T-cell (primary cell): ENCODE measurements at regions not wholly inside any gene's neighbourhood (a gene's known extent, or its start where the extent isn't known, plus 50 kb on each side); places are given as distances from the start of the nearest gene placed in this dataset.

ENCODE experiments used
- ATAC-seq, 4 experiments: fragments of 200-7000 bp in 3 of 4; fragments of 150-1000 bp in 1 of 4; cut with Tn5 transposase; replicated peaks in 1 of 4; 1 replicate in 3 of 4; 2 replicates in 1 of 4; pipeline ENCODE4 v1.10.0; 2021; ENCODE audit warnings: moderate library complexity in 3 of 4, mild to moderate bottlenecking in 2 of 4, moderate number of reproducible peaks in 1 of 4
- CTCF ChIA-PET, 2 donors: fragments of 300-600 bp; sonication (Branson Sonifier 250); formaldehyde crosslinking; loops; one replicate each; lab custom pipeline; 2022; ENCODE audit warnings: antibody characterized with exemption in 2 of 2; lab: Charles Lee
- POLR2A ChIA-PET, 2 donors: fragments of 300-600 bp; sonication (Branson Sonifier 250); formaldehyde crosslinking; loops; one replicate each; lab custom pipeline; 2022; ENCODE audit warnings: antibody characterized with exemption in 2 of 2; lab: Charles Lee
- DNase-seq, 35 experiments: peaks; one replicate each; pipeline versions ENCODE4 v3.0.0 to v3.0.0-alpha.2; 2013 to 2023
- H3K27ac ChIP-seq: one replicate; pipeline ENCODE4 v1.5.1; 2013; ENCODE audit warnings: low read length
- H3K27me3 ChIP-seq, 2 experiments: replicated peaks in 1 of 2; 1 replicate in 1 of 2; 2 replicates in 1 of 2; pipeline versions ENCODE4 v1.6.1 to v1.7.0; 2013; ENCODE audit warnings: low read length in 1 of 2, mixed read lengths in 1 of 2; ENCODE audit not compliant: control insufficient read depth in 2 of 2, insufficient read depth in 2 of 2; ENCODE audit errors: extremely low read depth in 1 of 2
- H3K36me3 ChIP-seq, 2 donors: 1 replicate in 1 of 2; 2 replicates in 1 of 2; pipeline versions ENCODE4 v1.6.1 to v1.7.0; 2013; ENCODE audit warnings: low read length in 1 of 2; ENCODE audit not compliant: control insufficient read depth in 2 of 2, insufficient read depth in 1 of 2; ENCODE audit errors: extremely low read depth in 1 of 2
- H3K4me1 ChIP-seq, 2 experiments: 1 replicate in 1 of 2; 2 replicates in 1 of 2; pipeline versions ENCODE4 v1.6.1 to v1.7.0; 2013; ENCODE audit warnings: low read length in 2 of 2, mixed read lengths in 1 of 2; ENCODE audit not compliant: insufficient read depth in 2 of 2, control insufficient read depth in 1 of 2; ENCODE audit errors: extremely low read depth in 1 of 2
- H3K4me3 ChIP-seq, 2 donors: 1 replicate in 1 of 2; 2 replicates in 1 of 2; pipeline versions ENCODE4 v1.5.1 to v1.7.0; 2013; ENCODE audit warnings: mild to moderate bottlenecking in 2 of 2, low read length in 1 of 2, moderate library complexity in 1 of 2; ENCODE audit not compliant: control insufficient read depth in 1 of 2; ENCODE audit errors: extremely low read depth in 1 of 2
- H3K9me3 ChIP-seq: 2 replicates; pipeline ENCODE4 v1.7.0; 2013
- H3K27ac Mint-ChIP-seq, 2 donors: one replicate each; pipeline ENCODE4 v1.8.0; 2020 to 2021; ENCODE audit warnings: mild to moderate bottlenecking in 2 of 2, mixed read lengths in 2 of 2
- H3K27me3 Mint-ChIP-seq, 2 donors: one replicate each; pipeline ENCODE4 v1.8.0; 2021 to 2022; ENCODE audit warnings: mixed read lengths in 2 of 2
- H3K36me3 Mint-ChIP-seq: one replicate; pipeline ENCODE4 v1.8.0; 2021; ENCODE audit warnings: mixed read lengths
- H3K4me1 Mint-ChIP-seq, 3 donors: one replicate each; pipeline ENCODE4 v1.8.0; 2020 to 2022; ENCODE audit warnings: mixed read lengths in 3 of 3, mild to moderate bottlenecking in 1 of 3
- H3K4me3 Mint-ChIP-seq, 3 donors: one replicate each; pipeline ENCODE4 v1.8.0; 2020 to 2022; ENCODE audit warnings: mild to moderate bottlenecking in 3 of 3, mixed read lengths in 3 of 3, moderate library complexity in 3 of 3
- H3K9me3 Mint-ChIP-seq, 3 donors: one replicate each; pipeline ENCODE4 v1.8.0; 2020 to 2022; ENCODE audit warnings: mixed read lengths in 3 of 3
- WGBS: methylation state at CpG from one replicate; pipeline ENCODE4 v1.1.5; 2013; ENCODE audit warnings: missing lambda C conversion rate; ENCODE audit not compliant: insufficient coverage; 5-methylcytosine and 5-hydroxymethylcytosine counted together

DNA sequence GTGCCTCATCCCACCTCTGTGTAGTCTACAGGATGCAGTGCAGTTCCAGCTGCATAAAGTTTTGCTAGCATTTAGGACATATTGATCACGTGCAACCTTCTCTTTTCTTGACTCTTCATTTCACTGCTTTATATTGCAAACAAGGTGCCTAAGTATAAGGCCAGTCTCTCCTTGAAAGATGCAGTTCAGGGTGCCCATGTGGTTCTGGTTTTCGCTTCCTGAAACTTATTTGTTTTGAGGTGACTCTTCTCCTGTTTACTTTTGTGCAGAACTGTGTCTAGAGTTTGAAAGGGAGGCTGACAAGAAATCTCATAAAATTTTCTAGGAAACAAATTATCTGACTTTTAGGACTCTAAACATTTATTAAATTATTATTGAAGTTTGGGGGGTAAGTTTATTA is 189.9 kb downstream of the UBE2E3 start:
- Histone ChIP-seq H3K4me1 (peaks cover 13 to 16% of the 10 kb centered on the region in 2 experiments), H3K27ac (peak overlapping the region; percentile 43), H3K27me3 (no peaks in the 10 kb centered on the region), H3K36me3 (no peaks in the 10 kb centered on the region), H3K9me3 (no peaks in the 10 kb centered on the region), H3K4me3 (no peak overlapping the region)
- CTCF ChIA-PET: interaction anchor here in 1 of 2 donors (0.8 kb wide), 1 partner anchor 8 kb away, joined by 3 read pairs; no protein-coding TSS in a partner anchor
- no CpG with 5 or more reads among the region's 2 CpGs for WGBS
- H3K9me3 Mint-ChIP-seq: peaks cover 8 to 26% (median 14%) of the 10 kb centered on the region in 3 donors
- peak overlapping the region; percentile 79 to 90 for H3K27ac Mint-ChIP-seq
- no peak for DNase-seq
- peaks cover 34% of the 10 kb centered on the region for H3K36me3 Mint-ChIP-seq
- POLR2A ChIA-PET: interaction anchor here in 1 of 2 donors (1.1 kb wide), 1 partner anchor 39 kb away, joined by 4 read pairs; no protein-coding TSS in a partner anchor
- ATAC-seq: peak in 2 of 4 experiments; percentile 33 to 53
- peak overlapping the region; percentile 8 to 39 (median 17) for H3K4me3 Mint-ChIP-seq
- no peaks in the 10 kb centered on the region for H3K27me3 Mint-ChIP-seq
- peaks cover 47 to 57% (median 52%) of the 10 kb centered on the region in 3 donors for H3K4me1 Mint-ChIP-seq

DNA sequence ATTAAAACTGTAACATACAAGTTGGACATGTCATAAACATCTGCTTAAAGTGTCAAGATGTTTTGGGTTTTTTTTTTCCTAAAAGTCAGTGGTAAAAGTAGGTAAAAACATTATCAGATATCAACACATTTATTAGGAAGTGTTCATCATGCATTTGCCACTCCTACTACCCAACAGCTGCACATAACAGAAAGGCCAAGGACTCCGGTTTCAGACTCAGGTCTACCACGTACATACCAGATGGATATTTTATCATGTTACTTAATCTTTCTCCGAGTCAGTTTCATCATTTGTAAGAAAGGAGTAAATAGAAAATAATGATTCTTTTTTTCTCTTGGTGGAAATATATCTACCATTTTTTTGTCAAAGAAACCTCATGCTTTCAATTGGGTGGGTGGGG is 192.3 kb downstream of the UBE2E3 start:
- Histone ChIP-seq H3K27ac (no peak overlapping the region), H3K4me1 (peaks cover 4 to 19% of the 10 kb centered on the region in 2 experiments), H3K36me3 (no peaks in the 10 kb centered on the region), H3K9me3 (no peaks in the 10 kb centered on the region), H3K4me3 (no peak overlapping the region), H3K27me3 (no peaks in the 10 kb centered on the region)
- ChIA-PET CTCF (no interaction called here), POLR2A (interaction anchor here in 1 of 2 donors (0.6 kb wide), 1 partner anchor 47 kb away, joined by 3 read pairs; no protein-coding TSS in a partner anchor)
- ATAC-seq (no peak), DNase-seq (no peak)
- Mint-ChIP-seq H3K36me3 (peaks cover 14% of the 10 kb centered on the region), H3K4me3 (no peak overlapping the region), H3K4me1 (peaks cover 44 to 61% (median 54%) of the 10 kb centered on the region in 3 donors), H3K27ac (peak overlapping the region; percentile 16 to 66), H3K9me3 (peaks cover 1 to 13% (median 5%) of the 10 kb centered on the region in 3 donors), H3K27me3 (no peaks in the 10 kb centered on the region)
- WGBS: no CpG with 5 or more reads among the region's 3 CpGs

DNA sequence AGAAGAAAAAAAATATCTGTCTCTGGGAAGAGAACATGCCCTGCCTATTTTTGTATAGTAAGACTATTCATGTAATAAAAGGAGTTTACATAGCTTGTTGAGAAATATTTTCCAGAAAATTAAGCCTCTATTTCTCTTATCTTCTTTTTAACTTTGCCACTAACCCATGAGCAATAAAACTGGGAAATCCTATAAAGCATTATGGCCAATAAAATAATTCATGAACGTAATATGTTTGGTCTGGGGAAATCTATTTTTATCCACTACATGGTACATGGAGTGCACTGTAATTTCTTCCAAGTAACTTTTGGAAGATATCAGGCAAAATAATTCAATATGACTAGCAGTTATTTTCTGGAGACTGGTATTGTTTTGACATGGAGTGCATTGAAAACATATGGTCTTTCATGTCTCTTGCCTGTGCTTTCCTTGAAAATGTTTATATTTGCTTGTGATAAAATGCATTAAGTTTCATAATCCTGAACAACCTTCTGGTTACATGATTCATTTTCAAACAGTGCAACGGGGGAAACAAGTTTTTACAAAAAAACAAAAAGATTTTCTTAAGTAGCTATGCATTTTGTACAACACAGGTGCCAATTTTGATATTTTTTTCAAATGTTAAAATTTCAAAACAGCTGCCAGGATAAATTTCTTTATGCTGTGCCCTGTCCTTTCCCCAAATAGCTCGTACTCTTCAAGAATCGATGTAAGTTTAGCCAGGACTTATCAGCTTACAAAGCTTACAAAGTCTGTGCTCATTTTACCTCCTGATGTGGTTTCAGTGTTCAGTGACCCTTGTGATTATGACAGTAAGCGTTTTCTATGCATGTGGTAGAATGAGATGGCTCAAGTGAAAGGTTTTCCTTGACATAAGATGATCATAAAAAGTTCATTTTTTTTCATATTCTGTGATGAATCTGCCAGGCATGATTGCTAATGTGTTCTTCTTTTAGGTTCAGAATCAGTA is 194.5 kb downstream of the UBE2E3 start:
- peak overlapping the region in 1 of 3 donors; percentile 57 for H3K4me3 Mint-ChIP-seq
- POLR2A ChIA-PET: no interaction called here
- CTCF ChIA-PET: interaction anchor here in 1 of 2 donors (0.6 kb wide), 1 partner anchor 24 kb away, joined by 3 read pairs; no protein-coding TSS in a partner anchor
- H3K36me3 Mint-ChIP-seq: peaks cover 14% of the 10 kb centered on the region
- H3K4me1 Mint-ChIP-seq: peaks cover 57 to 66% (median 63%) of the 10 kb centered on the region in 3 donors
- peaks cover 4 to 17% of the 10 kb centered on the region in 2 experiments for H3K4me1 ChIP-seq
- H3K9me3 ChIP-seq: no peaks in the 10 kb centered on the region
- ATAC-seq: peak in 1 of 4 experiments; percentile 40
- peak overlapping the region; percentile 65 to 74 for H3K27ac Mint-ChIP-seq
- no peak for DNase-seq
- no CpG with 5 or more reads among the region's 5 CpGs for WGBS
- no peaks in the 10 kb centered on the region for H3K36me3 ChIP-seq
- H3K4me3 ChIP-seq: no peak overlapping the region
- H3K27me3 ChIP-seq: no peaks in the 10 kb centered on the region
- H3K27ac ChIP-seq: no peak overlapping the region
- H3K9me3 Mint-ChIP-seq: peaks cover 0 to 9% (median 0%) of the 10 kb centered on the region in 3 donors
- no peaks in the 10 kb centered on the region for H3K27me3 Mint-ChIP-seq

DNA sequence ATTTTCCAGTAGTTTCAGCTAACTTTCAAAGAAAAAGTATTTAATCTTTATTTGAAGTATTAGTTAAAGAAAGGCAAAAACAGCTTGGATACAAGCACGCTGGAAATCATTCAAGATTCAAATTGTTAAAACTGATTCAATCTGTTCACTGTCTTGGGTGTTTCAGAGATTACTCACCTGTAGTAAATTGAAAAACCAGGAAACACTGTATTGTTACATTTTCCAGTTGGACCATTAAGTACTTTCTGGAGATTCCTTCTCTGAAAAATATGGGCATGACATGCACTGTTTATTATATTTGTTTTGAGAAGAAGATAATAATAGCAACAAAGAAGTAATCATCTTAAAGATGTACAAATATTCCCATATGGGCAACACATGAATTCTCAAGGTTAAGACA is 196.1 kb downstream of the UBE2E3 start:
- peak overlapping the region; percentile 80 to 86 for H3K27ac Mint-ChIP-seq

DNA sequence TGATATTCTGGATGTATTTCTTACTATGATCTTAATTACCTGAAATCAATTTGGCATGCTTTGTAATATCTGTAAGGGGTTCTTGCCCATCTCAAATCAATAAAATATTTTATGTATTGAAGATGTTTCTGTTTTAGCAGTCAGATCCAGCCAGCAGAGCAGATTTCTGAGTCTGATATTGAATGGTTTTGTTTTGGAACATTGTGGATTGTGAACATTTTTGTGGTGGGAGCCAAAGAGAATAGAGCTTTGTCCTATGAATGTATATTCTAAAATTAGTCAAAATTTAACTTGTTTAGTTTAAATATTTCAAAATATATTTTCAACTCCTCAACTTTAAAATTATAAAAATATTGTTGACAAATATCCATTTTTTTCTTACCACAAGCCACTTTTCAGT is 197.0 kb downstream of the UBE2E3 start:
- Mint-ChIP-seq H3K27ac (peak overlapping the region; percentile 81 to 86), H3K36me3 (peaks cover 15% of the 10 kb centered on the region), H3K4me1 (peaks cover 45 to 53% (median 52%) of the 10 kb centered on the region in 3 donors), H3K4me3 (no peak overlapping the region), H3K9me3 (peaks cover 0 to 10% (median 0%) of the 10 kb centered on the region in 3 donors), H3K27me3 (no peaks in the 10 kb centered on the region)
- Histone ChIP-seq H3K36me3 (no peaks in the 10 kb centered on the region), H3K27ac (no peak overlapping the region), H3K27me3 (no peaks in the 10 kb centered on the region), H3K4me3 (no peak overlapping the region), H3K9me3 (no peaks in the 10 kb centered on the region), H3K4me1 (peaks cover 0 to 7% of the 10 kb centered on the region in 2 experiments)
- ChIA-PET POLR2A (interaction anchor here in 1 of 2 donors (0.6 kb wide), 1 partner anchor 18 kb away, joined by 3 read pairs; no protein-coding TSS in a partner anchor), CTCF (interaction anchor here (0.6 to 1.1 kb wide), 2 partner anchors 46 to 62 kb away, joined by 3 to 4 read pairs; no protein-coding TSS in a partner anchor)
- no peak for DNase-seq
- ATAC-seq: no peak

More for the DNA sequence above, 196.1 kb downstream of the UBE2E3 start:
- Histone ChIP-seq H3K4me3 (no peak overlapping the region), H3K36me3 (no peaks in the 10 kb centered on the region), H3K27ac (no peak overlapping the region), H3K27me3 (no peaks in the 10 kb centered on the region), H3K4me1 (peaks cover 0 to 7% of the 10 kb centered on the region in 2 experiments), H3K9me3 (no peaks in the 10 kb centered on the region)
- H3K4me1 Mint-ChIP-seq: peaks cover 45 to 56% (median 55%) of the 10 kb centered on the region in 3 donors
- H3K27me3 Mint-ChIP-seq: no peaks in the 10 kb centered on the region
- H3K9me3 Mint-ChIP-seq: peaks cover 0 to 10% (median 0%) of the 10 kb centered on the region in 3 donors
- CTCF ChIA-PET: no interaction called here
- ATAC-seq (no peak), DNase-seq (no peak)
- 63% methylated on average over 1 of the region's 1 CpG for WGBS
- POLR2A ChIA-PET: interaction anchor here in 1 of 2 donors (0.6 kb wide), 1 partner anchor 34 kb away, joined by 3 read pairs; no protein-coding TSS in a partner anchor
- peaks cover 15% of the 10 kb centered on the region for H3K36me3 Mint-ChIP-seq
- no peak overlapping the region for H3K4me3 Mint-ChIP-seq

DNA sequence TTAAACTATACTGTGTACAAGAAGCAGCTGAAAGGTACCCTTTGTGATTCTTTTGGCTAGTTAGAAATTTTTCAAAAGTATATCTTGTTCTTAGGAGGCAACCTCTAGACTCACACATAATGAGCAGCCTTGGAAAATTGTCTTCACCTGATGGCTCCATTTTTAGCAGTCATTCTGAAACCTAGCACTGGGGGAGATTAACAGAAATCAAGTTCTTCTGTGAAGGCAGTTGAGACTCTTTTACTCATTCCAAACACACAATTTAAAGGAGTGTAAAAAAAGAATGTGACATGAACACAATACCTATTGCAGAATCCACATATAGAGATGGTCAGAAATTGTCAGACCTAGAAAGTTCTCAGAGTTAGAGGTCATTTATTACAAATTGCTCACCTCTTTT is 197.7 kb downstream of the UBE2E3 start:
- H3K4me1 Mint-ChIP-seq: peaks cover 45 to 51% (median 48%) of the 10 kb centered on the region in 3 donors
- H3K4me1 ChIP-seq: peaks cover 0 to 7% of the 10 kb centered on the region in 2 experiments
- H3K9me3 Mint-ChIP-seq: peaks cover 0 to 10% (median 0%) of the 10 kb centered on the region in 3 donors
- H3K27me3 ChIP-seq: no peaks in the 10 kb centered on the region
- H3K4me3 ChIP-seq: no peak overlapping the region
- peaks cover 15% of the 10 kb centered on the region for H3K36me3 Mint-ChIP-seq
- H3K27ac Mint-ChIP-seq: peak overlapping the region; percentile 71 to 74
- H3K27me3 Mint-ChIP-seq: no peaks in the 10 kb centered on the region
- H3K4me3 Mint-ChIP-seq: peak overlapping the region in 2 of 3 donors; percentile 0 to 21
- H3K9me3 ChIP-seq: no peaks in the 10 kb centered on the region
- no peaks in the 10 kb centered on the region for H3K36me3 ChIP-seq
- CTCF ChIA-PET: interaction anchor here (0.6 to 1.1 kb wide), 6 partner anchors 8 to 77 kb away, joined by 3 to 4 read pairs (median 3); no protein-coding TSS in a partner anchor
- POLR2A ChIA-PET: interaction anchor here in 1 of 2 donors (0.5 kb wide), 1 partner anchor 62 kb away, joined by 4 read pairs; no protein-coding TSS in a partner anchor
- ATAC-seq (peak in 1 of 4 experiments; percentile 23), DNase-seq (no peak)
- H3K27ac ChIP-seq: peak overlapping the region; percentile 45
